SK-N-SH (cell line): ENCODE measurements at regions not wholly inside any gene's neighbourhood (a gene's known extent, or its start where the extent isn't known, plus 50 kb on each side); places are given as distances from the start of the nearest gene placed in this dataset.

Experiments used
- CTCF ChIA-PET: fragments of 300-600, 350-600 bp; formaldehyde crosslinking; extraction: SDS; loops from one replicate; lab custom pipeline; 2021; lab: Yijun Ruan, JAX
- POLR2A ChIA-PET: fragments of 350-600 bp; sonication (Branson Sonifier 250); formaldehyde crosslinking; extraction: SDS; loops from one replicate; lab custom pipeline; 2020; ENCODE audit warnings: antibody characterized with exemption, inconsistent platforms; lab: Yijun Ruan, JAX
- DNase-seq: peaks from one replicate; pipeline ENCODE4 v3.0.0; 2012
- H2AFZ ChIP-seq: fragments of 200-600 bp; sonication (generic); 2 replicates; pipeline ENCODE4 v1.8.1; 2016; ENCODE audit warnings: antibody characterized with exemption, mild to moderate bottlenecking, low read depth
- H3F3A ChIP-seq: fragments of 200-600 bp; sonication (generic); replicated peaks from 2 replicates; pipeline ENCODE3; 2016; ENCODE audit warnings: antibody characterized with exemption, mild to moderate bottlenecking; ENCODE audit not compliant: insufficient read depth
- H3K27ac ChIP-seq, 2 experiments: fragments of 200-500 bp in 1 of 2; fragments of 200-600 bp in 1 of 2; sonication (Bioruptor generic) in 1 of 2; sonication (generic), shearing (Covaris generic) in 1 of 2; 2 replicates each; pipeline versions ENCODE4 v1.5.1 to v1.6.1; 2014 to 2016; ENCODE audit warnings: low read depth in 2 of 2, inconsistent platforms in 1 of 2, low read length in 1 of 2, mild to moderate bottlenecking in 1 of 2, mixed read lengths in 1 of 2
- H3K27me3 ChIP-seq: fragments of 200-600 bp; sonication (generic), shearing (Covaris generic); 2 replicates; pipeline ENCODE4 v1.6.1; 2016; ENCODE audit warnings: mixed run types; ENCODE audit not compliant: insufficient read depth
- H3K36me3 ChIP-seq, 2 experiments: fragments of 200-500 bp in 1 of 2; fragments of 200-600 bp in 1 of 2; sonication (Bioruptor generic) in 1 of 2; sonication (generic) in 1 of 2; replicated peaks in 1 of 2; 2 replicates each; pipeline versions ENCODE3 to v1.5.1; 2014 to 2016; ENCODE audit warnings: low read length in 1 of 2, mild to moderate bottlenecking in 1 of 2; ENCODE audit not compliant: insufficient read depth in 2 of 2, control insufficient read depth in 1 of 2
- H3K4me1 ChIP-seq, 2 experiments: fragments of 200-500 bp in 1 of 2; fragments of 200-600 bp in 1 of 2; sonication (Bioruptor generic) in 1 of 2; sonication (generic), shearing (Covaris generic) in 1 of 2; 2 replicates each; pipeline versions ENCODE4 v1.5.1 to v1.6.1; 2014 to 2016; ENCODE audit warnings: low read depth in 1 of 2, low read length in 1 of 2, mixed run types in 1 of 2; ENCODE audit not compliant: insufficient read depth in 2 of 2, control insufficient read depth in 1 of 2
- H3K4me2 ChIP-seq: fragments of 200-600 bp; sonication (generic), shearing (Covaris generic); 2 replicates; pipeline ENCODE4 v1.6.1; 2017; ENCODE audit warnings: mixed run types
- H3K4me3 ChIP-seq, 2 experiments: fragments of 200-500 bp in 1 of 2; fragments of 200-600 bp in 1 of 2; sonication (Bioruptor generic) in 1 of 2; sonication (generic), shearing (Covaris generic) in 1 of 2; 2 replicates each; pipeline versions ENCODE4 v1.5.1 to v1.8.1; 2014 to 2016; ENCODE audit warnings: low read depth in 2 of 2, inconsistent platforms in 1 of 2, low read length in 1 of 2, mild to moderate bottlenecking in 1 of 2, mixed read lengths in 1 of 2, moderate library complexity in 1 of 2
- H3K79me2 ChIP-seq: fragments of 200-600 bp; sonication (generic); 2 replicates; pipeline ENCODE4 v1.8.1; 2017; ENCODE audit warnings: mild to moderate bottlenecking; ENCODE audit not compliant: insufficient read depth
- H3K9ac ChIP-seq: fragments of 200-600 bp; sonication (generic); 2 replicates; pipeline ENCODE4 v1.6.1; 2017; ENCODE audit warnings: mixed run types
- H3K9me2 ChIP-seq: fragments of 200-600 bp; sonication (generic); 2 replicates; pipeline ENCODE4 v1.6.1; 2017; ENCODE audit warnings: mixed run types
- H3K9me3 ChIP-seq: fragments of 200-600 bp; sonication (generic); 2 replicates; pipeline ENCODE4 v1.6.1; 2017; ENCODE audit warnings: mixed run types, mild to moderate bottlenecking, moderate library complexity
- H4K20me1 ChIP-seq: fragments of 200-600 bp; sonication (generic); 2 replicates; pipeline ENCODE4 v1.6.1; 2017; ENCODE audit warnings: mild to moderate bottlenecking, mixed run types; ENCODE audit not compliant: insufficient read depth
- CHD2 ChIP-seq: fragments of 150-350 bp; IDR thresholded peaks from 2 replicates; pipeline ENCODE4 v1.6.1; 2018; ENCODE audit warnings: low read length; ENCODE audit not compliant: partially characterized antibody
- ELF1 ChIP-seq: IDR thresholded peaks from 2 replicates; pipeline ENCODE4 v1.4.0; 2012
- EP300 ChIP-seq, 2 experiments: IDR thresholded peaks; 2 replicates each; pipeline versions ENCODE4 v1.4.0 to v1.6.1; 2012; ENCODE audit warnings: borderline replicate concordance in 1 of 2, low read depth in 1 of 2, low read length in 1 of 2
- EZH2phosphoT487 ChIP-seq: fragments of 200-600 bp; sonication (generic); IDR thresholded peaks from 2 replicates; pipeline ENCODE4 v1.6.1; 2017; ENCODE audit warnings: low read depth, mixed run types, mild to moderate bottlenecking, antibody characterized with exemption, moderate library complexity, borderline replicate concordance
- FOSL2 ChIP-seq: IDR thresholded peaks from 2 replicates; pipeline ENCODE4 v1.4.0; 2012; ENCODE audit warnings: low read depth, mild to moderate bottlenecking, moderate library complexity, borderline replicate concordance
- IRF3 ChIP-seq: fragments of 150-350 bp; IDR thresholded peaks from 2 replicates; pipeline ENCODE4 v1.6.1; 2016; ENCODE audit warnings: mild to moderate bottlenecking, low read depth, low read length
- JUND ChIP-seq: IDR thresholded peaks from 2 replicates; pipeline ENCODE4 v1.4.0; 2012
- MXI1 ChIP-seq: IDR thresholded peaks from 2 replicates; pipeline ENCODE4 v1.6.1; 2012; ENCODE audit warnings: mild to moderate bottlenecking, low read depth, low read length, improper control_type of control experiment
- NFIC ChIP-seq: IDR thresholded peaks from 2 replicates; pipeline ENCODE4 v1.4.0; 2012; ENCODE audit warnings: borderline replicate concordance
- POLR2AphosphoS5 ChIP-seq: IDR thresholded peaks from 2 replicates; pipeline ENCODE4 v1.6.1; 2012; ENCODE audit warnings: low read depth, low read length
- RCOR1 ChIP-seq: fragments of 150-350 bp; IDR thresholded peaks from 2 replicates; pipeline ENCODE4 v1.6.1; 2017; ENCODE audit warnings: antibody characterized with exemption, low read length
- REST ChIP-seq: IDR thresholded peaks from 2 replicates; pipeline ENCODE4 v1.6.1; 2012; ENCODE audit warnings: mild to moderate bottlenecking, low read depth, low read length, moderate library complexity
- RFX5 ChIP-seq: IDR thresholded peaks from 2 replicates; pipeline ENCODE4 v1.6.1; 2012; ENCODE audit warnings: mild to moderate bottlenecking, improper control_type of control experiment, low read length
- SIN3A ChIP-seq: IDR thresholded peaks from 2 replicates; pipeline ENCODE4 v1.6.1; 2012; ENCODE audit warnings: low read depth, mild to moderate bottlenecking, low read length, moderate library complexity, borderline replicate concordance
- TAF1 ChIP-seq: IDR thresholded peaks from 2 replicates; pipeline ENCODE4 v1.6.1; 2012; ENCODE audit warnings: low read depth, mild to moderate bottlenecking, low read length, moderate library complexity, borderline replicate concordance
- TEAD4 ChIP-seq: IDR thresholded peaks from 2 replicates; pipeline ENCODE4 v1.4.0; 2012; ENCODE audit warnings: mild to moderate bottlenecking, borderline replicate concordance; ENCODE audit not compliant: insufficient read depth
- USF2 ChIP-seq: fragments of 150-350 bp; IDR thresholded peaks from 2 replicates; pipeline ENCODE4 v1.6.1; 2017; ENCODE audit warnings: antibody characterized with exemption, low read length, low read depth, borderline replicate concordance
- TF ChIP-seq, protein P1 (sequence below): IDR thresholded peaks from 2 replicates; pipeline ENCODE4 v1.4.0; 2012; ENCODE audit warnings: low read depth
- TF ChIP-seq, protein P2 (sequence below): IDR thresholded peaks from 2 replicates; pipeline ENCODE4; 2012

GRCh38 chr9:110073356-110073905, 134.5 kb downstream of the C9orf152 start:
- Histone ChIP-seq H3K9me3 (no peaks in the 10 kb centered on the region), H3F3A (peaks cover 22% of the 10 kb centered on the region), H3K27me3 (no peaks in the 10 kb centered on the region), H3K79me2 (peaks cover 97% of the 10 kb centered on the region), H3K4me2 (no peak overlapping the region), H3K4me1 (peaks cover 0 to 28% of the 10 kb centered on the region in 2 experiments; a peak in 3 of 4 replicates), H4K20me1 (peaks cover 87% of the 10 kb centered on the region), H3K9ac (no peak overlapping the region), H2AFZ (no peak overlapping the region), H3K9me2 (no peaks in the 10 kb centered on the region), H3K36me3 (peaks cover 0 to 14% of the 10 kb centered on the region in 2 experiments), H3K27ac (peak overlapping the region in 1 of 2 experiments; percentile 96; a peak in 1 of 4 replicates), H3K4me3 (no peak overlapping the region)
- DNase-seq: no peak
- TF ChIP-seq EZH2phosphoT487 (no peak), JUND (no peak), TAF1 (no peak), CHD2 (no peak), FOSL2 (no peak), RCOR1 (no peak), ELF1 (no peak), SIN3A (no peak), POLR2AphosphoS5 (no peak), RFX5 (no peak), REST (no peak), USF2 (no peak), EP300 (IDR thresholded peaks at IDR 0.05; ENCODE audit: borderline replicate concordance in 1 of 2, low read depth in 1 of 2, low read length in 1 of 2) (no peak), TEAD4 (no peak), IRF3 (no peak), MXI1 (no peak), NFIC (no peak)
- TF ChIP-seq, protein P1, sequence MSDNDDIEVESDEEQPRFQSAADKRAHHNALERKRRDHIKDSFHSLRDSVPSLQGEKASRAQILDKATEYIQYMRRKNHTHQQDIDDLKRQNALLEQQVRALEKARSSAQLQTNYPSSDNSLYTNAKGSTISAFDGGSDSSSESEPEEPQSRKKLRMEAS: no peak
- TF ChIP-seq, protein P2, sequence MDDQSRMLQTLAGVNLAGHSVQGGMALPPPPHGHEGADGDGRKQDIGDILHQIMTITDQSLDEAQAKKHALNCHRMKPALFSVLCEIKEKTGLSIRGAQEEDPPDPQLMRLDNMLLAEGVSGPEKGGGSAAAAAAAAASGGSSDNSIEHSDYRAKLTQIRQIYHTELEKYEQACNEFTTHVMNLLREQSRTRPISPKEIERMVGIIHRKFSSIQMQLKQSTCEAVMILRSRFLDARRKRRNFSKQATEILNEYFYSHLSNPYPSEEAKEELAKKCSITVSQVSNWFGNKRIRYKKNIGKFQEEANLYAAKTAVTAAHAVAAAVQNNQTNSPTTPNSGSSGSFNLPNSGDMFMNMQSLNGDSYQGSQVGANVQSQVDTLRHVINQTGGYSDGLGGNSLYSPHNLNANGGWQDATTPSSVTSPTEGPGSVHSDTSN: no peak
- POLR2A ChIA-PET: no interaction called here
- CTCF ChIA-PET: no interaction called here
